GM18511 (cell line): ENCODE measurements at regions not wholly inside any gene's neighbourhood (a gene's known extent, or its start where the extent isn't known, plus 50 kb on each side); places are given as distances from the start of the nearest gene placed in this dataset.

Experiments
- ATAC-seq: cut with Tn5 transposase; IDR thresholded peaks from one replicate; pipeline ENCODE4 v1.9.1; 2021; ENCODE audit warnings: mild to moderate bottlenecking, moderate library complexity; ENCODE audit not compliant: unreplicated experiment

DNA sequence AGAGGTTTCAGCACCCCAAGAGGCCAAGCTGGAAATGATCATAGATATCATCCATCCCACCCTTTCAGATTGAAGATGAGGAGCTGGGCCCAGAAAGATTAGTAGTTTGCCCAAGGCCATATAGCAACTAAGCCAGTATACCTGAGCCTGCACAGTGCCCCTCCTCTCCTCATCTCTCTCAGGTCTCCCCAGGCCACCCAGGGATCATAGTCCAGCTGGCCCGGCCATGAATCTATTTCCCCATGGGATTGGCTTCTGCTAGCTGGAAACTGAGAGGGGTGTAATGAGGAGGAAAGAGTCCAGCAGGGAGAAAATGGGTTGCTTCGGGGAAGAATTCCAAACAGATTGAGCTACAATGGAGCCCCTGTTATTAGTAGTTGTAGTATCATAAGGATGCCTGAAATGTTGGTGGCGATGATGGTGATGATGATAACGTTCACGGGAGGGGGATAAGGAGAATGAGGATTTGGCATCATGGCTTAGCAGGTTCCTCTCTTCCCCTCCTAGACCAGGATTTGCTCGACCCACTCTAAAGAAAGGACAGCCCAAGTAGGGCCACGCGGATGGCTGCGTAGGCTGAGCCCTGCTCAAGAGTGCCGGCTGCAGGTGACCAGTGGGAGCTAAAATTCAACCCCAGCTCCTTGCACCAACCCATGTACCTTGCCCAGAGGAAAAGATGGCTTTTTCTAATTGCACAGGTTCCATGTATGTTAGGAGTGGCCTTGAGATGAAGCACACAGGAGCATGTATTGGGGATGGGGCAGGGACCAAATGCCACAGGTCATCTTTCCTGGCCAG is 117.8 kb upstream of the PJA1 start:
- no peak for ATAC-seq

DNA sequence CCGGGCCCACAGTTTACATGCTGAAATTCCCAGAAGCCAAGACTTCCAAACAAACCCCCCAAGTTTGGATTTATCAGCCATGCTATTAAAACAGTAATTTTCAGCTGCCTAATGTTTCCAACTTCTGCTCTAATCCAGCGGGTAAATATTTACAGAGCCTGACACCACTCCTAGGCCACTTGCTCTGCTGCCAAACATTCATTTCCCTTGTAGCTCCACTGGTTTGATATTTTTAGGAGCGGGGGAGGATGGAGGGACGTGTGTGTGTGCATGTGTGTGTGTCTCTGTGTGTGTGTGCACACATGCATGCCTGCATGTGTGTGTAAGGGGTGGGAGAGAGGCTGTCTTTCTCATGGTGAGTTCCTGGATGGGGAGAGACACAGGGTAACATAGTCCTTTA is 115.7 kb upstream of the PJA1 start:
- no peak for ATAC-seq

DNA sequence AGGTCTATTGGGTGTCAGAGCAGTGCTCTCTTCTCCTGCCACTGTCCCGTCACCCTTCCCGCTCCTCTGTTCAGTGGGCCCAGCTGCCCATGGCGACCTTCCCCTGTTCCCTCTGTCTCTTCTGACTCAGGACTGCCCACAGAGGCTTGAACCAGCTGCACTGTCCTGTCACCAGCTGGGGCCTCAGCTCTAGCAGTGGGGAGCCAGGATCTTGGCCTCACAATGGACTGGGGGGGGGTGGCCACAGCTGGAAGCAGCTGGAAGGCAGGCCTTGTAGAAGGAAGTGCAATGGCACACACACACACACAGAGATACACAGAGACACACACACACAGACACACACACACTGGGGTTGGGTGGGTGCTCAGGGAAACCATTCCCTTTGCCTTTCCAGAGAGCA is 114.0 kb upstream of the PJA1 start:
- no peak for ATAC-seq

- ATAC-seq = no peak
These were observed 112.9 kb upstream of the PJA1 start for GRCh38 chrX:69278031-69278687.

- no peak for ATAC-seq
These were observed 112.2 kb upstream of the PJA1 start for GRCh38 chrX:69277369-69277990.

- ATAC-seq = no peak
These were observed 103.4 kb upstream of the PJA1 start for GRCh38 chrX:69268611-69269010.

- ATAC-seq = no peak
These were observed 98.9 kb upstream of the PJA1 start for GRCh38 chrX:69264158-69264581.

GRCh38 chrX:69263251-69263820 is 98.1 kb upstream of the PJA1 start:
- ATAC-seq = no peak

DNA sequence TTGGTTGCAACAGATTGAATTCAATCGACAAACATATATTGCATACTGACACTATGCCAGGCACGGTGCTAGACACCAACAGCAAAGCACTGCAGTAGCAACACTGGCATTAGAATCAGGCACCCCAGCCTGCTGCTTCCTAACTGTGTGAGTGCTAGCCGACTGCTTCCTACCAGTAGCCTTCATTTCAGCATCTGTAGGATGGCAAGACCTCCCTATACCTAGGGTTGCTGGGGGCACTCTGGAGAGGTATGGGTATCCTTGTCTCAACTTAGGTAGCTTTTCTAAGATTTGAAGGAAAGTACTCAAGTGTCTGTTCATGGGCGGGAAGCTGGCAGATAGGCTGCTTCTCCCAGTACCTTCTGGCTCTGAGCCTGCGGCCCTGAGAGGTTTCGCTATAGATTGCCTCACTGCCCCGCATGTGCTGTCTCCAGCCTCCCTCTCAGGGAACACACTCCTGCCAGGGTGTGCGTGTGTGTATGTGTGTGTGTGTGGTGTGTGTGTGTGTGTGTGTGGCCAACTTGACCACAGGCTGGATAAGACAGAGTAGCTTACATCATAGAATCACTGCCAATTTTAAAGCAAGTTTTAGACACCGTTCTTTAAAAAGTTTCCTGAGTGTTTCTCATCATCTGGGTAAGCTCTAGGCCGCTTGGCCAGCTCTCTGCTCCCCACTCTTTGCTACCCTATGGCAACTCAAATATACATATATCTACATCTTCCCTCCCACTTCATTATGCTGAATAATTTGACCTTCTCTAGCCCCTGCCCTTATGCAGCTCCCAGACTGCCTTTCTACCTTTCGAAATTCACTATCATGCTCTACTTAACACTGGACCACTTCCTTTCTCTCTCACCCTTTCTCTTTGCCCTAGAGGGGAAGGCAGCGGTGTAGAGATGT is 97.0 kb upstream of the PJA1 start:
- no peak for ATAC-seq

DNA sequence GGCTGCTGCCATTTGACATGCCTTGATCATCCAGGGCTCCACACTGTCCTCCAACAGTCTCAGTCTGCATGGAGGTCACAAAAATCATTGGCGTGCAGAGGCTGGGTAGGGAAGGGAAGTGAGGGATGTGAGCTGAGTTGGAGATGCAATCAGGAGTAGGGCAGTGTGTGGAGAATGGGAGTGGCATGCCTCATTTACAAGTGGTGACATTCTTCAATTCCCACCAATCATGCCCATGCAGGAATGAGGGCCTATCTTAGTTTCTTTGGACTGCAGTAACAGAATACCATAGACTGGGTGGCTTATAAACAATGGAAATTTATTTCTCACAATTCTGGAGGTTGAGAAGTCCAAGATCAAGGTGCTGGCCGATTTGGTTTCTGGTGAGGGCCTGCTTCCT is 94.9 kb upstream of the PJA1 start:
- no peak for ATAC-seq

GRCh38 chrX:69258893-69259292 is 93.6 kb upstream of the PJA1 start:
- ATAC-seq = no peak

DNA sequence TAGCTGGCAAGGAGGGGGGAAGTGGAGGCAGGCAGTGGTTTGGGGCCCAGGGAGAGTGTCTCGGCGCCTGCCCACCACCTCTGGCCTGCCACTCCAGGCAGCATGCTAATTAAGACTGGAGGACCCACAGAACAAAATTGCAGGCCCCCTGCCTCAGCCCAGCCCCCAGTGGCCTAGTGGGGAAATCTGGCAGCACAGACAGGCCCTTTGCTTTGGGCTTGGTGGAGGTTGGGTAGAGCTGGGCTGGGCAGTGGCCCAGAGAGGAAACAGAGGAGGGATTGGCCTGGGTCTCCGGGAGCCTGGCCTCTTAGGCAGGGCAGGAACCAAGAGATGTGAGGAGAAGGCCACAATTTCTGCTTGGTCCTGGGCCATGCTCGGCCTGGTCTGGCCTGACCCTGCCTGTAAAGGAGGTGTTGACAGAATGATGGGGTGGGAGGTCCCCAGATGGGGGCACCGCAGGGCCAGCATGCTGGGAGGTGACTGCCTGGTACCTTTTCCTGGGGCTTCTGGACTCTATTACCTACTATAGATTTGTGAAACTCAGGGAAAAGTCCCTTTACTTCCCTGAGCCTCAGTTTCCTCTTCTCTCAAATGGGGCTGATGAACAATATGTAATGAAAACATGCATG is 92.4 kb upstream of the PJA1 start:
- ATAC-seq = no peak

- ATAC-seq = no peak
These were observed 91.0 kb upstream of the PJA1 start for GRCh38 chrX:69256291-69256565.

GRCh38 chrX:69255441-69256290 is 90.4 kb upstream of the PJA1 start:
- ATAC-seq = no peak

DNA sequence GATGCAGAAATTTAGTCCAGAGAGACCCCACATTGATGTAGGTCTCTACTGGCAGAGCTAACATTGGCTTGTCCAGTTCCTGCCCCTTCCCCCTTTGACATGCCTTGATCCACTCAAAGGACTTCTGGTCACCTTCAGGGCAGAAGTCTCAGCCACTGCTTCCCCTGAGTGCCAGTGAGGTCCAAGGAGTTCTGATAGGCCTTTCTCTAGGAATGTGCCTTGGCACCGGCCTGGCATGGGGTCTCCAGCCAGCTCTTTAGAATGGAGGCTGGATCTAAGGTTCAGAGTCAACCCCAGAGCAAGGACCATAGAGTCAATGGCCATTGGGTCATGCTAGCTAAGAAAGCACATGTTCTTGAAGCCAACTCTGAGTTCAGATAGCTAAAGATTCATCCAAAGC is 88.6 kb upstream of the PJA1 start:
- ATAC-seq = no peak

DNA sequence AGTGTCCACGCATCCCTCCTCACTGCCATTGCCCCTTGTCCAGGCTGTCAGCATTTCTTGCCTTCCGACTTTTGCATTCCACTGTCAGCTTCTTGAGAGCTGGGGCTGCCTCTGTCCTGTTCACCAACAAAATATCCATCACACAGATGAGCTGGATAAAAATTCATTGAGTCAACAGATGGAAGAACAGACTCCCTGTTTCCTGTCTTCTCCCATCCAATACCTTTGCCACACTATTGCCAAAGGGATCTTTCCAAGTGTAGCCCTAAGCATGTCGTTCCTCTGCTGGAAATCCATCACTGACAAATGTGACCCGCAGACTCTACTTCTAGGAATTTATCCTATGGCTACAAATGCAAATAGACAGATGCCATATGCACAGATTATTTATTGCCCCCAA is 78.0 kb upstream of the PJA1 start:
- ATAC-seq = no peak

GRCh38 chrX:69238887-69239231 is 73.6 kb upstream of the PJA1 start:
- ATAC-seq = no peak

DNA sequence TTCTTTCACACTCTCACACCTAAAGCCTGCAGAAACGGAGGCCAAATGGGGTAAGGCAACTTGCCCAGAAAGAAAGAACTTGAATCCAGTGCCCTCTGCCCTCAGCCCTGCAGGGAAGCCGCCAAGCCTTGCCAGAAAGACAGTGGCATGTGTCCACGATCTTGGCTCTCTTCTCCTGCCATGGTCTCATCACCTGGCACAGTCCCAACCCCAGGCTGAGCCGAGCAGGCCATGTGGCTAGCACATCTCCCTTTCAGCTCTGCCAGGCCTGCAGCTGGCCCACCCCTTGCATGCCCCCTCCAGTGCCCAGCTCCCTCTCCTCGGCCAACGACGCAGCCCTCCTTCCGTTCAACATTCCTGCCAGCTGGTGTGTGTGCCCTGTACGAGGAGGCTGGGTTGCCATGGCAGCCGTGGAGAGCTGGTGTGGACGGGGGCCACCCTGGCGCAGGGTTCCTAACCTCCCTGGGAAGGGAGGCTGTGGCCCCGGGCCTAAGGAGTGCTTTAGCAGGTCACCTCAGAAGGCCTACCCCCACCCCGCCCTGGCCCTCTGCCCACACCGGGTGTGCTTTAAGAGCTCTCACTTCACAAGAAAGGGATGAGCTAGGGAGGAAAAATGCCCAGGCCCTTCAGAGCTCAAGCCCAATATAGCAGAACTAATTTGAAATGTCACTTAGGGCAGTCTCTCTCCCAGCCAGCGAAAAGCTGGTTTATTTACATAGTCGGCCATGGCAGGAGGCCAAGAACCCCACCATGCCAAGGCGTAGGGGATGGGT is 73.0 kb upstream of the PJA1 start:
- ATAC-seq = no peak

- no peak for ATAC-seq
These were observed 72.0 kb upstream of the PJA1 start for GRCh38 chrX:69237236-69237635.
